NB4 (cell line): ENCODE measurements at regions not wholly inside any gene's neighbourhood (a gene's known extent, or its start where the extent isn't known, plus 50 kb on each side); places are given as distances from the start of the nearest gene placed in this dataset.

Experiments
- CTCF ChIP-seq: IDR thresholded peaks from one replicate; pipeline ENCODE4 v1.5.1; 2012; ENCODE audit warnings: low read depth, low read length
- MAX ChIP-seq: IDR thresholded peaks from 2 replicates; pipeline ENCODE4 v1.6.1; 2011; ENCODE audit warnings: low read depth, low read length

- TF ChIP-seq CTCF (no peak), MAX (no peak)
Observed at GRCh38 chr2:203803053-203803429, 64.5 kb upstream of the CTLA4 start.
